ENCODE measurements at regions not wholly inside any gene's neighbourhood (a gene's known extent, or its start where the extent isn't known, plus 50 kb on each side); places are given as distances from the start of the nearest gene placed in this dataset.

GRCh38 chr2:239516286-239516953 is 115.6 kb upstream of the HDAC4 start:
- DNase-seq (ENCODE audit: low read depth) = no peak

GRCh38 chr2:239514754-239515530 is 114.1 kb upstream of the HDAC4 start:
- no peak for DNase-seq (ENCODE audit: low read depth)

GRCh38 chr2:239512054-239512453 is 111.2 kb upstream of the HDAC4 start:
- no peak for DNase-seq (ENCODE audit: low read depth)

- DNase-seq (ENCODE audit: low read depth) = no peak
These were observed 108.7 kb upstream of the HDAC4 start for GRCh38 chr2:239509373-239510143.

DNA sequence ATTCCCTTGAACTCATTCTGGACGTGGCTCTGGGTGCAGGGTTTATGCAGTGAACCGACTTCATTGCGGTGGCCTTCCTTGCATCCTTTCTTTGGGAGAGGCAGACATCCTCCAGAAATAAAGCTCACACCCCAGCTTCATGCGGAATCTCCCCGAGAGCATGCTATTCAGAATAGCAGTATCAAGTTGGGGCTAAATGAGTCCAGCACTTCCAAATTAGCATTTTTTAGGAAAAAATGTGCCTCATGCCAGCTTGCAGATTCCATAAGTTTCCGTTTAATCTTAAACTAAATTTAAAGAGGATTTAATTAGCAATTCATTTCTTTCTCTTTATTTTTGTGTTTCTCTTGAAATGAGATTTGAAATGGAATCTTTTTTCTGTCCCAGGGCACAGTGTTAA is 107.4 kb upstream of the HDAC4 start:
- DNase-seq (ENCODE audit: low read depth) = no peak

DNA sequence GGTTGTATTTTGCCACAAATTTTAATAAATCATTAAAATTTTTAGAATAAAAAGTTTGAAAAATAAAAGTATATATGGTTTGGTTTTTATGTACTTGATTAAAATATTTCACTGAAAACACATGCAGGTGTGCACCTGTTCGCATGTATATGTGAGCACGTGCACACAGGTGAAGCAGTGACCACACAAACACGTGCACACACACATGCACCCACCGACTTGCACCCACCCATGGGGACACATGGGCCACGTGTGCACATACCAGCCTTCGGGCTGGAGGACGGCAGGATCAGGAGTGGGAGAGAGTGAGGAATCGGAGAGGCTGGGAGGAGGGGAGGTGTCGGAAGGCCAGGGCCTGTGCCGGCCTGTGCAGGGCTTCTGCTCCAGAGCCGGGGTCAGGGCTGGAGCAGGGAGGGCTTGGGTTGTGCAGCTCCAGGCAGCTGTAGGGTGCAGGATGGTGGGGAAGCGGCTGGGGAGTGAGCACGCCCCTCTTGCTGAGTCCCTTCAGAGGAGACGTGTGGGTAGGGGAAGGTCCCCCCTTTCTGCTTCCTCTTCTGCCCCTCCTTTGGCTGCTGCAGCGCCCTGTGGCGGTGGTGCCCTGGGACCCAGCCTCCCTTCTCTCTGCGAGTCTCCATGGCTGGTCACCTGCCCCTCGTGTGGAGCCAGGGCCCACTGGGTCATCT is 106.9 kb upstream of the HDAC4 start:
- no peak for DNase-seq (ENCODE audit: low read depth)

GRCh38 chr2:239506961-239507360 is 106.1 kb upstream of the HDAC4 start:
- DNase-seq (ENCODE audit: low read depth) = no peak

DNA sequence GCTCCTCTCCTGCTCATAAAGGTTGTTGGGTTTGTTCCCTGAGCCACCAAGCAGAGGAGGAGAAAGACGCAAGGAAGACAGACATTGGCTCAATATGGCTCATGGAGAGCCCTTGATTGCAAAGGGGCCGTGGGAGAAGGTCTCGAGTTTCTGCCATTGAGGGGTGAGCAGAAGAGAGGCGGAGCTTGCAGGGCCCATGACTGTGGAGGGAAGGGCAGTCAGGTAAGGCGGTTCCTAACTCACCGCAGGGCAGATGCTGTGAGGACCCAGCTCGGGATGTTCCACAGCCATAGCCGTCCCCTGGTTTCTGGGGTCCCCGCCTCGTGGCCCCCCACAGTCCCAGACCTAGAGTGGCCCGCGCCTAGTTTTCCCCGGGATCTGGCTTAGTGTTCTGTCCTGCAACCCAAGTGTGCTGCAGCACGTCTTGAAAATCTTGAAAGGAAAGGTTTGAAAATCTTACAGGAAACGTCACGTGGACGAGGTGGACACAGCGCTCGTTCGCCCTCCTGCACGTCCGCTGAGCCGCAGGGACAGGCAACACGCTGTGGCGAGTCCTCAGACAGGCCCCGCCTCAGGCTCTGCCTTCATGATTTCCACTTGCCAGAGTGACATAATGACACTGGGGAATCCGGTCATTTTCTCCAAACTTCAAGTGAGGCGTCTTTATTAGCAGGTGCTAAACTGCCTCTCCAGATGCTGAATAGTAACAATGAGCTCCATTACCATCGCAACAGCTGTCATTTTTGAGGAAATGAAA is 105.5 kb upstream of the HDAC4 start:
- no peak for DNase-seq (ENCODE audit: low read depth)

GRCh38 chr2:239504643-239505235 is 103.9 kb upstream of the HDAC4 start:
- no peak for DNase-seq (ENCODE audit: low read depth)

DNA sequence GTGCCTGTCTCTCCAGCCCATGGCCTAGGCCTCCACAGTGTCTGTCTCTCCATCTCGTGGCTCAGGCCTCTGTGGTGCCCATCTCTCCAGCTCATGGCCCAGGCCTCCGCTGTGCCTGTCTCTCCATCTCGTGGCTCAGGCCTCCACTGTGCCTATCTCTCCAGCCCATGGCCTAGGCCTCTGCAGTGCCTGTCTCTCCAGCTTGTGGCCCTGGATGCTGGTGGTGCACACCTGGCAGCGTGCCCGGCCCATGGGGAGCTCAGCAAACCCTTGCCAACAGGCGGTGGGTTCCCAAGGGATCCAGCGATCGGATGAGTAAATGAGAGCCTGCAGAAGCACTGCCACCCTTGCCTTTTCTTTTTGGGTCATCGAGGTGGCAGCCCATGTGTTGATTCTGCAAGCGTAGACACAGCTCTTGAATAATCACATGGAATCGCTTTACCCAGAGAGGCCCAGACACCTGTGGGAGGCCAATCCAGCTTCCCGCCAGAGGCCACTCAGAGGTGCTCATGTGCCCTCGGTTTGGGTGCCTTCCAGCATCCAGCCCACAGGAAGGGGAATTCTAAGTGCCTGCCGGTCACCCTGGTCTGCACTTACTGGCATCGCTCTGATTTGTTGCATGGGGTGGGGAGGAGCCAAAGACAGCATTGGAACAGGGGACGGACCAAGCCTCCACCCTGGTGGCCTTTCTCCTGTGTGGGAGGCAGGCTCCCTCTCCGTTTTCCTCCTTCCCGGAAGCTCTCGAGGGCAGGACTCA is 101.8 kb upstream of the HDAC4 start:
- no peak for DNase-seq (ENCODE audit: low read depth)

DNA sequence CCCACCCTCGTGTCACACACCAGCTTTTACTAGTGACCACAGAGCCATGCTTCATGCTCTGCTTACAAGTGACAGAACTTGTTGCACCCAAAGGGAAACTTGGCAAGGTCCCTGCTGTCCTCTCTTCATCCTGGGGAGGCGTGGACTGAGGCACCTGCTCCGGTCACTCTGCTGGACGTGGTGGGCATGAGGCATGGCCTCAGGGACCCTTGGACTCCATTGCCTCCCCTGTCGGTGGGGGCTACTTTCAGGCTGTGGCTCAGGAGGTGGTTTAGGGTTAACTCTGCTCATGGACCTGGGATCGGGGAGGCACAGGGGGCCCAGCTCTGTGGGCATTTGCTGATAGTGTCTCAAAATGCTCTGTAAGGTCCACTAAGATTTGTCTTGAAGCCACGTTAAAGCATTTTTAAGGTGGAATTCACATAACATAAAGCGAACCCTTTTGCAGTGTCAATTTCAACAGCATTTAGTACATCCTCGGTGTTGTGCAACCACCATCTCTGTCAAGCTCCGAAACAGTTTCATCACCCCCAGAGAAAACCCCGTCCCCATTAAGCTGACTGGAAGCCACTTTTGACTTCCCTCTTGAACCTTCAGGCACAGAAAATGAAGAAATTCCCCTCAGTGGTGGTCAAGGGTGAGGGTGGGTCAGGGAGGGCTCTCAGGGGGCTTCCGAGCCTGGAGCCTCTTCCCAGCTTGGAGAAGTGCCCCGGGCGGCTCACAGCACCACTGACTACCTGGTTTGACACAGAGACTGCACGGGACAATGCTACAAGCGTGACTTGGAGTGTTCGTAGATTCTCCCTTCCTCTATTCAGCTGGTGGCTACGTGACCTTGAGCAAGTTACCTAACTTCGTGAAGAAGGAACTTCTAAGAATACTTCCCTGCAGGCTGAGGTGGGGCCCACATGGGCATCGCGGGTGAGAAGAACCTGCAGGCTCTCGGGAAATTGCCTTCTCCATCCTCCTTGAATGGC is 100.0 kb upstream of the HDAC4 start:
- no peak for DNase-seq (ENCODE audit: low read depth)

- DNase-seq (ENCODE audit: low read depth) = no peak
These were observed 99.1 kb upstream of the HDAC4 start for GRCh38 chr2:239499726-239500573.

DNA sequence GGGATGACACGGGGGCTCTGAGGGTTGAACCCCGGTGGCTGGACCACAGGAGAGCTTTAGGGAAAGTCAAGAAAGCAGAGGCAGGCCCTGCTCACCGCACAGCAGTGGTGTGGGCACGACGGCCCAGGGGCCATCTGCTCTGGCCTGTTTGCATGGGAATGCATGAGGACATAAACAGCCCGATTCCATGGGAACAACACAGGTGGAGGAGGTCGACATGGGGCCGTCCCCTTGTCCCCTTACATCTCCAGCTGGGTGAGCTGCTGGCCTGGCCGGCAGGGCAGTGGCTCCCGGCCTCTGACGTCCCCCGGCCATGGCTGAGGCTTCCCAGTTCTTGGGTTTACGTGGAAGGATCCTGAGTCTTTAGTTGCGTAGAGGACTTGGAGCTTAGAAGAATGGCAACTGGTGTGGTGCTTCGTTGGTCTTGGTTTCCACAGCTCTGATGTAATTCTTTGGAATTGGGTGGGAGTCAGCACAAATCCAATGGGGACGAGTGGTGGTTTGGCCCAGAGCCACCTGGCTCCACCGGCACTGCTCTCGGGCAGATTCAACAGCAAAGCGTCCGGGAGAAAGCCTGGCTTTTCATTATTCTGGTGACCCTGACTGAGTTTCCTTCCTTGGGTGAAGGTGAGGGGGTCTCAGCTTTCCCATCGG is 98.3 kb upstream of the HDAC4 start:
- DNase-seq (ENCODE audit: low read depth) = no peak

DNA sequence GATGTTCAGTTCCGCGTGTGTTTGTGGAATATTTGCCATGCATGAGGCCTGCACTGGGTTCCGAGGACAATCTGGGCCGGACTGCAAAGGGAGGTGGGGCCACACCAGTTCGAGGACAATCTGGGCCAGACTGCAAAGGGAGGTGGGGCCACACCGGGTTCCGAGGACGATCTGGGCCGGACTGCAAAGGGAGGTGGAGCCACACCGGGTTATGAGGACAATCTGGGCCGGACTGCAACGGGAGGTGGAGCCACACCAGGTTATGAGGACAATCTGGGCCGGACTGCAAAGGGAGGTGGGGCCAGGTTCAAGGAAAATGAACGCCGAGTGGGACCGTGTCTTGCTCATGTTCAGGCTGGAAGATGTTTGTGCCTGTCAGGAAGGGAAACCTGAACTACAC is 97.8 kb upstream of the HDAC4 start:
- no peak for DNase-seq (ENCODE audit: low read depth)

GRCh38 chr2:239496700-239497099 is 95.9 kb upstream of the HDAC4 start:
- DNase-seq (ENCODE audit: low read depth) = no peak

GRCh38 chr2:239495791-239496233 is 95.0 kb upstream of the HDAC4 start:
- DNase-seq (ENCODE audit: low read depth) = no peak

- no peak for DNase-seq (ENCODE audit: low read depth)
These were observed 94.4 kb upstream of the HDAC4 start for GRCh38 chr2:239495175-239495574.

- DNase-seq (ENCODE audit: low read depth) = no peak
These were observed 93.8 kb upstream of the HDAC4 start for GRCh38 chr2:239494578-239494977.
